ENCODE measurements at regions not wholly inside any gene's neighbourhood (a gene's known extent, or its start where the extent isn't known, plus 50 kb on each side); places are given as distances from the start of the nearest gene placed in this dataset.

GRCh38 chr5:167967494-167968177 is 323.8 kb upstream of the WWC1 start:
- H3K4me3 ChIP-seq (ENCODE audit: low read length), result no peak overlapping the region
- no peak for TF ChIP-seq CTCF (conservative IDR thresholded peaks at IDR 0.05; ENCODE audit: low read depth, low read length)
- DNase-seq (ENCODE audit: low read depth), result no peak

- DNase-seq (ENCODE audit: low read depth), result no peak
- TF ChIP-seq CTCF (conservative IDR thresholded peaks at IDR 0.05; ENCODE audit: low read depth, low read length), result no peak
- no peak overlapping the region for H3K4me3 ChIP-seq (ENCODE audit: low read length)
Measured at GRCh38 chr5:167968837-167969236, 322.6 kb upstream of the WWC1 start.

- no peak overlapping the region for H3K4me3 ChIP-seq (ENCODE audit: low read length)
- TF ChIP-seq CTCF (conservative IDR thresholded peaks at IDR 0.05; ENCODE audit: low read depth, low read length), result no peak
- no peak for DNase-seq (ENCODE audit: low read depth)
Measured at GRCh38 chr5:167969998-167970397, 321.4 kb upstream of the WWC1 start.

- no peak for DNase-seq (ENCODE audit: low read depth)
- TF ChIP-seq CTCF (conservative IDR thresholded peaks at IDR 0.05; ENCODE audit: low read depth, low read length), result no peak
- H3K4me3 ChIP-seq (ENCODE audit: low read length), result no peak overlapping the region
Measured at GRCh38 chr5:167971706-167972105, 319.7 kb upstream of the WWC1 start.

- H3K4me3 ChIP-seq (ENCODE audit: low read length), result no peak overlapping the region
- TF ChIP-seq CTCF (conservative IDR thresholded peaks at IDR 0.05; ENCODE audit: low read depth, low read length), result no peak
- DNase-seq (ENCODE audit: low read depth), result no peak
Measured at GRCh38 chr5:167973126-167973525, 318.3 kb upstream of the WWC1 start.

GRCh38 chr5:167984951-167985350 is 306.5 kb upstream of the WWC1 start:
- DNase-seq (ENCODE audit: low read depth), result no peak
- H3K4me3 ChIP-seq (ENCODE audit: low read length), result no peak overlapping the region
- no peak for TF ChIP-seq CTCF (conservative IDR thresholded peaks at IDR 0.05; ENCODE audit: low read depth, low read length)

GRCh38 chr5:167985373-167985772 is 306.1 kb upstream of the WWC1 start:
- TF ChIP-seq CTCF (conservative IDR thresholded peaks at IDR 0.05; ENCODE audit: low read depth, low read length), result no peak
- no peak overlapping the region for H3K4me3 ChIP-seq (ENCODE audit: low read length)
- no peak for DNase-seq (ENCODE audit: low read depth)
